ENCODE measurements at regions not wholly inside any gene's neighbourhood (a gene's known extent, or its start where the extent isn't known, plus 50 kb on each side); places are given as distances from the start of the nearest gene placed in this dataset.

- no peaks in the 10 kb centered on the region for H3K9me3 ChIP-seq
- no peaks in the 10 kb centered on the region for H3K27me3 ChIP-seq
- no peak for DNase-seq (ENCODE audit: low spot score in 2 of 2)
- H3K36me3 ChIP-seq = no peaks in the 10 kb centered on the region
- no peak overlapping the region for H3K4me3 ChIP-seq
- no peak overlapping the region for H3K27ac ChIP-seq
- TF ChIP-seq POLR2AphosphoS5 (IDR thresholded peaks at IDR 0.05) (no peak), POLR2A (IDR thresholded peaks at IDR 0.05) (no peak)
- TF ChIP-seq, protein P1, sequence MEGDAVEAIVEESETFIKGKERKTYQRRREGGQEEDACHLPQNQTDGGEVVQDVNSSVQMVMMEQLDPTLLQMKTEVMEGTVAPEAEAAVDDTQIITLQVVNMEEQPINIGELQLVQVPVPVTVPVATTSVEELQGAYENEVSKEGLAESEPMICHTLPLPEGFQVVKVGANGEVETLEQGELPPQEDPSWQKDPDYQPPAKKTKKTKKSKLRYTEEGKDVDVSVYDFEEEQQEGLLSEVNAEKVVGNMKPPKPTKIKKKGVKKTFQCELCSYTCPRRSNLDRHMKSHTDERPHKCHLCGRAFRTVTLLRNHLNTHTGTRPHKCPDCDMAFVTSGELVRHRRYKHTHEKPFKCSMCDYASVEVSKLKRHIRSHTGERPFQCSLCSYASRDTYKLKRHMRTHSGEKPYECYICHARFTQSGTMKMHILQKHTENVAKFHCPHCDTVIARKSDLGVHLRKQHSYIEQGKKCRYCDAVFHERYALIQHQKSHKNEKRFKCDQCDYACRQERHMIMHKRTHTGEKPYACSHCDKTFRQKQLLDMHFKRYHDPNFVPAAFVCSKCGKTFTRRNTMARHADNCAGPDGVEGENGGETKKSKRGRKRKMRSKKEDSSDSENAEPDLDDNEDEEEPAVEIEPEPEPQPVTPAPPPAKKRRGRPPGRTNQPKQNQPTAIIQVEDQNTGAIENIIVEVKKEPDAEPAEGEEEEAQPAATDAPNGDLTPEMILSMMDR (IDR thresholded peaks at IDR 0.05) = no peak
- intact Hi-C loops (cut with DNase I; ENCODE audit: low total_unique reads) = no loop called here
- H3K4me1 ChIP-seq = no peaks in the 10 kb centered on the region
Measured at GRCh38 chr3:5567113-5567512, 379.6 kb downstream of the EDEM1 start.

DNA sequence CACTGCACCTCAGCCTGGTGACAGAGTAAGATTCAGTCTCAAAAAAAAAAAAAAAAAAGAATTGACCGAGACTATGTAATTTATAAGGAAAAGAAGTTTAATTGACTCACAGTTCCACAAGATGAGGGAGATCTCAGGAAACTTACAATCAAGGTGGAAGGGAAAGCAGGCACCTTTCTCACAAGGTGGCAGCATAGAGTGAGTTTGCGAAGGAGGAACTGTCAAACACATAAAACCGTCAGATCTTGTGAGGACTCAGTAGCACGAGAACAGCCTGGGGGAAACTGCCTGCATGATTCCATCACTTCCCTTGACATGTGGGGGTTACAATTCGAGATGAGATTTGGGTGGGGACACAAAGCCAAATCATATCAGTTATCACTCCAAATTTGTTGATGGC is 380.9 kb downstream of the EDEM1 start:
- H3K27me3 ChIP-seq = no peaks in the 10 kb centered on the region
- H3K4me3 ChIP-seq = no peak overlapping the region
- H3K4me1 ChIP-seq = no peaks in the 10 kb centered on the region
- no peaks in the 10 kb centered on the region for H3K36me3 ChIP-seq
- no peaks in the 10 kb centered on the region for H3K9me3 ChIP-seq
- H3K27ac ChIP-seq = no peak overlapping the region
- DNase-seq (ENCODE audit: low spot score in 2 of 2) = no peak
- TF ChIP-seq POLR2AphosphoS5 (IDR thresholded peaks at IDR 0.05) (no peak), POLR2A (IDR thresholded peaks at IDR 0.05) (no peak)
- TF ChIP-seq, protein P1 (IDR thresholded peaks at IDR 0.05) = no peak
- intact Hi-C loops (cut with DNase I; ENCODE audit: low total_unique reads) = no loop called here

GRCh38 chr3:5569152-5569551 is 381.6 kb downstream of the EDEM1 start:
- Histone ChIP-seq H3K36me3 (no peaks in the 10 kb centered on the region), H3K27me3 (no peaks in the 10 kb centered on the region), H3K9me3 (no peaks in the 10 kb centered on the region), H3K4me1 (no peaks in the 10 kb centered on the region), H3K27ac (no peak overlapping the region), H3K4me3 (no peak overlapping the region)
- TF ChIP-seq POLR2AphosphoS5 (IDR thresholded peaks at IDR 0.05) = no peak
- no peak for TF ChIP-seq POLR2A (IDR thresholded peaks at IDR 0.05)
- TF ChIP-seq, protein P1 (IDR thresholded peaks at IDR 0.05) = no peak
- intact Hi-C loops (cut with DNase I; ENCODE audit: low total_unique reads) = no loop called here
- no peak for DNase-seq (ENCODE audit: low spot score in 2 of 2)

- TF ChIP-seq POLR2AphosphoS5 (IDR thresholded peaks at IDR 0.05) = no peak
- no peak for TF ChIP-seq POLR2A (IDR thresholded peaks at IDR 0.05)
- TF ChIP-seq, protein P1 (IDR thresholded peaks at IDR 0.05) = no peak
- no peak overlapping the region for H3K27ac ChIP-seq
- no peaks in the 10 kb centered on the region for H3K4me1 ChIP-seq
- intact Hi-C loops (cut with DNase I; ENCODE audit: low total_unique reads) = no loop called here
- H3K9me3 ChIP-seq = no peaks in the 10 kb centered on the region
- no peaks in the 10 kb centered on the region for H3K36me3 ChIP-seq
- H3K4me3 ChIP-seq = no peak overlapping the region
- DNase-seq (ENCODE audit: low spot score in 2 of 2) = no peak
- no peaks in the 10 kb centered on the region for H3K27me3 ChIP-seq
Measured at GRCh38 chr3:5572168-5572567, 384.7 kb downstream of the EDEM1 start.

DNA sequence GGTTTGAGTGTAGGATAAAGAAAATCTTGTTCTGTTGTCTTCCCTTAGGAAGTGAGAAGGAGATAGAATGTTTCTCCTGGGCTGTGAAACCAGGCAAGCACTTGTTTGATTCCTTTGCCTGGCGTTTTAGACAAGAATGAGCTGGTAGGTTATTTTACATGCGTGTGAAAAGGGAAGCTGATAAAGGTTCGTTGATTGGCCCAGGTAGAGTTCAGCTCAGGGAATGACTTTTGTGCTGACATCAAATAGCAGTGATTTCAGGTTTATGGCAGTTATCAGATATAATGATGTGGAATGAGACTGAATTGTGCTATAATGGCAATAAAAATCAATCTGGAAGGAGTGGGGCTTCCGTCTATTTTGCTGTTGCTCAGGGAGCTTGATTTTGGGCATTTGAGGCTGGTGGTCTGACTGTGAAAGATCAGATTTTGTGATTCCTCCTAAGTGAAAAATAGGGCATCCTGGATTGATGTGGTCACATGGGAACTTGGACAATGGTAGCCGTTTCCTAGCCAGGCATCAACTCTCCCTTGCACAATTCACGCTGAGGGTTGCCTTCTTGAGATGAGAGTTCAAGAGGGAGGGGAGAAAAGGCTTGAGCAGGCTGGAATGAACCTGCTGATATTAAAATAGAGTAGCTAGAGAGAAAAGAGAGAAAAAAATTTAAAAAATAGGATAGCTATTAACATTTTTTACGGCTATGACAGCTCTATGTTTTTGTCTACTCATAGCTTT is 388.9 kb downstream of the EDEM1 start:
- H3K36me3 ChIP-seq = no peaks in the 10 kb centered on the region
- no peak for TF ChIP-seq POLR2A (IDR thresholded peaks at IDR 0.05)
- no peak for TF ChIP-seq POLR2AphosphoS5 (IDR thresholded peaks at IDR 0.05)
- TF ChIP-seq, protein P1 (IDR thresholded peaks at IDR 0.05) = no peak
- H3K4me3 ChIP-seq = no peak overlapping the region
- DNase-seq (ENCODE audit: low spot score in 2 of 2) = no peak
- intact Hi-C loops (cut with DNase I; ENCODE audit: low total_unique reads) = loop anchor here (5.0 kb wide), 1 partner anchor 1951 kb away; no protein-coding TSS in a partner anchor
- H3K9me3 ChIP-seq = no peaks in the 10 kb centered on the region
- H3K27ac ChIP-seq = no peak overlapping the region
- H3K4me1 ChIP-seq = no peaks in the 10 kb centered on the region
- no peaks in the 10 kb centered on the region for H3K27me3 ChIP-seq
